Neuronal stem cell (in vitro differentiated cells): ENCODE measurements at regions not wholly inside any gene's neighbourhood (a gene's known extent, or its start where the extent isn't known, plus 50 kb on each side); places are given as distances from the start of the nearest gene placed in this dataset.

Experiments used
- DNase-seq: peaks from one replicate; pipeline ENCODE4 v3.0.0-alpha.2; 2013; ENCODE audit warnings: low spot score
- H2AFZ ChIP-seq: one replicate; pipeline ENCODE4 v1.6.1; 2013; ENCODE audit warnings: mild to moderate bottlenecking, low read length, inconsistent platforms
- H2AK5ac ChIP-seq: 2 replicates; pipeline ENCODE4 v1.6.1; 2013; ENCODE audit warnings: low read depth, mild to moderate bottlenecking, inconsistent platforms, low read length, moderate library complexity, mixed read lengths
- H2BK120ac ChIP-seq: 2 replicates; pipeline ENCODE4 v1.6.1; 2013; ENCODE audit warnings: low read depth, mild to moderate bottlenecking, inconsistent platforms, low read length, moderate library complexity, mixed read lengths
- H2BK12ac ChIP-seq: one replicate; pipeline ENCODE4 v1.6.1; 2013; ENCODE audit warnings: low read length, inconsistent platforms
- H2BK15ac ChIP-seq: 2 replicates; pipeline ENCODE4 v1.6.1; 2013; ENCODE audit warnings: mild to moderate bottlenecking, low read length, inconsistent platforms, mixed read lengths
- H2BK5ac ChIP-seq: one replicate; pipeline ENCODE4 v1.6.1; 2013; ENCODE audit warnings: inconsistent platforms, mild to moderate bottlenecking, low read length, moderate library complexity
- H3K14ac ChIP-seq: one replicate; pipeline ENCODE4 v1.6.1; 2013; ENCODE audit warnings: low read length, inconsistent platforms
- H3K18ac ChIP-seq: 2 replicates; pipeline ENCODE4 v1.6.1; 2013; ENCODE audit warnings: low read length, inconsistent platforms
- H3K23ac ChIP-seq: 2 replicates; pipeline ENCODE4 v1.6.1; 2013; ENCODE audit warnings: low read depth, mild to moderate bottlenecking, mixed read lengths, low read length, inconsistent platforms; ENCODE audit not compliant: poor library complexity
- H3K27ac ChIP-seq: replicated peaks from 3 replicates; pipeline ENCODE4 v1.5.1; 2013; ENCODE audit warnings: low read length, inconsistent platforms
- H3K27me3 ChIP-seq, 3 experiments: 2 replicates each; pipeline ENCODE4 v1.6.1; 2013; ENCODE audit warnings: low read length in 3 of 3, mild to moderate bottlenecking in 2 of 3, inconsistent platforms in 1 of 3, low read depth in 1 of 3, mixed read lengths in 1 of 3, moderate library complexity in 1 of 3; ENCODE audit not compliant: control insufficient read depth in 3 of 3, insufficient read depth in 3 of 3
- H3K36me3 ChIP-seq, 2 donors: replicated peaks in 1 of 2; 2 replicates each; pipeline ENCODE4 v1.6.1; 2013; ENCODE audit warnings: low read length in 2 of 2; ENCODE audit not compliant: control insufficient read depth in 2 of 2, insufficient read depth in 2 of 2
- H3K4ac ChIP-seq: 2 replicates; pipeline ENCODE4 v1.6.1; 2013; ENCODE audit warnings: inconsistent platforms, mild to moderate bottlenecking, low read length, moderate library complexity
- H3K4me1 ChIP-seq, 2 donors: 1 replicate in 1 of 2; 2 replicates in 1 of 2; pipeline ENCODE4 v1.6.1; 2013; ENCODE audit warnings: low read length in 2 of 2, low read depth in 1 of 2; ENCODE audit not compliant: control insufficient read depth in 2 of 2, insufficient read depth in 1 of 2
- H3K4me2 ChIP-seq: one replicate; pipeline ENCODE4 v1.6.1; 2013; ENCODE audit warnings: mild to moderate bottlenecking, low read length, inconsistent platforms; ENCODE audit not compliant: insufficient read depth, poor library complexity, severe bottlenecking
- H3K4me3 ChIP-seq, 2 donors: 2 replicates each; pipeline ENCODE4 v1.5.1; 2013; ENCODE audit warnings: low read length in 2 of 2, mild to moderate bottlenecking in 2 of 2, inconsistent platforms in 1 of 2, moderate library complexity in 1 of 2
- H3K79me1 ChIP-seq: one replicate; pipeline ENCODE4 v1.6.1; 2013; ENCODE audit warnings: low read depth, mild to moderate bottlenecking, inconsistent platforms, low read length, moderate library complexity
- H3K9ac ChIP-seq: one replicate; pipeline ENCODE4 v1.6.1; 2013; ENCODE audit warnings: mild to moderate bottlenecking, low read depth, low read length, inconsistent platforms; ENCODE audit not compliant: poor library complexity
- H3K9me3 ChIP-seq, 2 donors: replicated peaks in 1 of 2; 2 replicates each; pipeline versions ENCODE3 to v1.6.1; 2013; ENCODE audit warnings: low read length in 2 of 2, mild to moderate bottlenecking in 2 of 2, inconsistent platforms in 1 of 2, low read depth in 1 of 2, mixed read lengths in 1 of 2, moderate library complexity in 1 of 2; ENCODE audit not compliant: control insufficient read depth in 2 of 2, insufficient read depth in 1 of 2
- H4K8ac ChIP-seq: one replicate; pipeline ENCODE4 v1.6.1; 2013; ENCODE audit warnings: low read depth, mild to moderate bottlenecking, inconsistent platforms, low read length, moderate library complexity
- H4K91ac ChIP-seq: one replicate; pipeline ENCODE4 v1.6.1; 2013; ENCODE audit warnings: low read length, low read depth, mild to moderate bottlenecking, inconsistent platforms; ENCODE audit not compliant: poor library complexity
- WGBS, 2 donors: extraction: QIAGEN DNeasy Blood & Tissue Kit; methylation state at CpG; one replicate each; pipeline ENCODE4 v1.1.7; 2013; ENCODE audit warnings: missing lambda C conversion rate in 2 of 2, mixed read lengths in 1 of 2; ENCODE audit not compliant: insufficient read length in 2 of 2, insufficient replicate concordance in 1 of 2; ENCODE audit errors: extremely low coverage in 2 of 2; 5-methylcytosine and 5-hydroxymethylcytosine counted together

DNA sequence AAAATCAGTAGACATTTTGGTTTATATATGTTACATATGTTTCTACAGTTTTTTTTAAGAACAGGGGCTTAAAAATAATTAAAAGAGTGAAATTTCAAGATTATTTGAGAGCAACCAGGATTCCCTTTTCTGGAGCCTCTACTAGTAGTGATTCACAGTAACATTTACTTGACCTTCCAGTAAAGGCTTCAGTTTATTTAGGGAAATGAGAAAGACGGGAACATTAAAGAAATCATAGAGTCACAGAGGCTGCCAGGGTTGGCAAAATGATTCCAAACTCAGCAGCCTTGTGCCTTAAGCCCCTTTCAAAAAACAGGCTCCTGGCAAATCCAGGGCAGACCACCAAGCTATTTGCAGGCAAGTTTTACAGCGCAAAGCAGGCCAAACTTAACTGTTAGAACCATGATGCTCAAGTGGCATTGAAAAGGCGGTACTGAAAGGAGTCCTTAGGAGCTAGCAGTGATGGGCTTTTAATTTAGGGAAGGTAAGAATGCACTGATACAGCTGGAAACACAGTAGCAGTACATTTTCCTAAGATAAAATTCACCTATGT is 201.1 kb upstream of the ADAMTS9 start:
- no peak overlapping the region for H3K27ac ChIP-seq

DNA sequence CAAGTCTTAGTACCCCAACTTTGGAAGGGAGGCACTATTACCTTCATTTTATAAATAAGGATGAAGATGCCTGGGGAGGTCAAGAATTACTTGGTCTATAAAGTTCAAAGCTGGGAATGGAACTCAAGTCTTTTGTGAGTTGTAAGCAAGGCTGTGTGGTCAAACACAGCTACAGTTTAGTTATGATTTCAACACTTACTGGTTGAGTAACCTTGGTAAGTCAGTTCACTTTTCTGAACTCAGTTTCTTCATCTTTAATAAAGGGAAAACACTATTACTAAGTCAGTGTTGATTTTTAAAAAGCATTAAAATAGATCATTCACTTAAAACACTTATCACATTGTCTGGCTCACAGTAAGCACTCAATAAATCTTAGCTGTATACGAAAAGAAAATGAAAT is 200.4 kb upstream of the ADAMTS9 start:
- H3K23ac ChIP-seq, result no peak overlapping the region
- no peaks in the 10 kb centered on the region for H3K79me1 ChIP-seq
- no peak overlapping the region for H3K4me2 ChIP-seq
- no peaks in the 10 kb centered on the region for H3K4me1 ChIP-seq
- H3K14ac ChIP-seq, result no peak overlapping the region
- H2AK5ac ChIP-seq, result no peak overlapping the region
- H4K8ac ChIP-seq, result no peak overlapping the region
- no peaks in the 10 kb centered on the region for H3K36me3 ChIP-seq
- no peaks in the 10 kb centered on the region for H3K27me3 ChIP-seq
- no peak overlapping the region for H2BK120ac ChIP-seq
- no peak overlapping the region for H3K4ac ChIP-seq
- no CpG with 5 or more reads among the region's 1 CpG for WGBS, 2 donors
- no peak overlapping the region for H2BK5ac ChIP-seq
- no peak overlapping the region for H3K4me3 ChIP-seq
- H4K91ac ChIP-seq, result no peak overlapping the region
- no peak overlapping the region for H3K27ac ChIP-seq
- no peak overlapping the region for H3K9ac ChIP-seq
- no peak overlapping the region for H2BK12ac ChIP-seq
- no peak overlapping the region for H2BK15ac ChIP-seq
- H3K18ac ChIP-seq, result no peak overlapping the region
- H2AFZ ChIP-seq, result no peak overlapping the region
- no peaks in the 10 kb centered on the region for H3K9me3 ChIP-seq
- DNase-seq, result no peak

More for the DNA sequence above, 201.1 kb upstream of the ADAMTS9 start:
- H2BK120ac ChIP-seq, result no peak overlapping the region
- no peak overlapping the region for H3K4me3 ChIP-seq
- H2AFZ ChIP-seq, result peak overlapping the region; percentile 20
- no peak for DNase-seq
- H3K14ac ChIP-seq, result no peak overlapping the region
- no peak overlapping the region for H3K23ac ChIP-seq
- no peaks in the 10 kb centered on the region for H3K36me3 ChIP-seq
- no peak overlapping the region for H2BK12ac ChIP-seq
- H2AK5ac ChIP-seq, result no peak overlapping the region
- no peaks in the 10 kb centered on the region for H3K79me1 ChIP-seq
- no peak overlapping the region for H3K4ac ChIP-seq
- H3K18ac ChIP-seq, result no peak overlapping the region
- no peak overlapping the region for H4K91ac ChIP-seq
- WGBS, 2 donors, result no CpG with 5 or more reads among the region's 3 CpGs
- H2BK15ac ChIP-seq, result no peak overlapping the region
- H3K9ac ChIP-seq, result no peak overlapping the region
- no peak overlapping the region for H2BK5ac ChIP-seq
- no peaks in the 10 kb centered on the region for H3K4me1 ChIP-seq
- no peak overlapping the region for H3K4me2 ChIP-seq
- no peaks in the 10 kb centered on the region for H3K27me3 ChIP-seq
- H3K9me3 ChIP-seq, result no peaks in the 10 kb centered on the region
- no peak overlapping the region for H4K8ac ChIP-seq

DNA sequence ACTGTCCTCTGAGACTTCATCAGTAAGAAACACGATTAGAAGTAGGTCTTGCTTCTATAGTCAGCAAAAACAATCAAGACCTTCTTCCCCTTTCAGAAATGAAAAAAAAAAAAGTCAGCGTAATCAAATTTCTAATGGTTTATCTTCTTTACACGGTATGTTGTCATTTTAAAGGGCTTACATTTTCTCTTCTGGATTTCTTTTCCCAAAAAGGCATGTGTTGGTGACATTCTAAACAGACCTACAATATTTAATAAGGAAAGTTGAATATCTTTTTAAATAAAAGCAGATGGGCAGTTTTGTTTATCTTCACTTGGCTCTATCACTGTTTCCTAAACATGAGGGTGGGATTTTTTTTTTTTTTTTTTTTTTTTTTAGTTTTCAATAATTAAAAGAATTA is 197.3 kb upstream of the ADAMTS9 start:
- Histone ChIP-seq H3K79me1 (no peaks in the 10 kb centered on the region), H3K27me3 (no peaks in the 10 kb centered on the region), H3K18ac (no peak overlapping the region)

DNA sequence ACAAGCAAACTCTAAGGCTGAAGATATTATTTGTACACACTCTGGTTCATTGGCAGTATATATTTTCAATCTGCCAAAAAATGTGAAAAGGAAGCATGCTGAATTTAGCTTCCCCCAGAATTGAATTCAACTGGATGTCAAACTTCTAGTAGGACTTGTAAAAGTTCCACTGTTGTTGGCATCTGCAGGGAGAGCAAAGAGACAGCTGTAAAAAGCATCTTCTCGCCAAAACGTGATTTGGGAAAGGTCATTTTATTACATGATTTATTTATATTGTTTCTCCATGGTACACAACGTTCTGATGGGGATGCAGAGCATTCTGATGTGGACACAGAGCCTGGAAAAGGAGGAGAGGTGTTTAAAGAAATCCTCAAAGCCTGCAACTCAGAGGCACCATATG is 196.7 kb upstream of the ADAMTS9 start:
- H2BK120ac ChIP-seq, result no peak overlapping the region
- no peak overlapping the region for H3K4me2 ChIP-seq
- no CpG with 5 or more reads among the region's 3 CpGs for WGBS, 2 donors
- no peaks in the 10 kb centered on the region for H3K9me3 ChIP-seq
- H2BK5ac ChIP-seq, result no peak overlapping the region
- no peak overlapping the region for H2BK12ac ChIP-seq
- no peak overlapping the region for H3K9ac ChIP-seq
- H3K4me3 ChIP-seq, result no peak overlapping the region
- no peak overlapping the region for H3K27ac ChIP-seq
- H3K36me3 ChIP-seq, result no peaks in the 10 kb centered on the region
- DNase-seq, result no peak
- H3K14ac ChIP-seq, result no peak overlapping the region
- H3K27me3 ChIP-seq, result no peaks in the 10 kb centered on the region
- no peak overlapping the region for H2AFZ ChIP-seq
- no peak overlapping the region for H2AK5ac ChIP-seq
- H4K91ac ChIP-seq, result no peak overlapping the region
- H3K18ac ChIP-seq, result no peak overlapping the region
- no peak overlapping the region for H3K23ac ChIP-seq
- H4K8ac ChIP-seq, result no peak overlapping the region
- no peaks in the 10 kb centered on the region for H3K4me1 ChIP-seq
- H2BK15ac ChIP-seq, result no peak overlapping the region
- no peak overlapping the region for H3K4ac ChIP-seq
- no peaks in the 10 kb centered on the region for H3K79me1 ChIP-seq

More for the DNA sequence above, 197.3 kb upstream of the ADAMTS9 start:
- no peak overlapping the region for H2BK15ac ChIP-seq
- H2AK5ac ChIP-seq, result no peak overlapping the region
- H2BK5ac ChIP-seq, result no peak overlapping the region
- no peak overlapping the region for H3K4me2 ChIP-seq
- no peaks in the 10 kb centered on the region for H3K9me3 ChIP-seq
- no peak overlapping the region for H3K23ac ChIP-seq
- H3K4me1 ChIP-seq, result no peaks in the 10 kb centered on the region
- H3K14ac ChIP-seq, result no peak overlapping the region
- no peak overlapping the region for H3K4ac ChIP-seq
- no CpG with 5 or more reads among the region's 3 CpGs for WGBS, 2 donors
- no peak overlapping the region for H3K4me3 ChIP-seq
- no peak overlapping the region for H4K8ac ChIP-seq
- no peak for DNase-seq
- H2BK12ac ChIP-seq, result no peak overlapping the region
- no peak overlapping the region for H3K9ac ChIP-seq
- no peak overlapping the region for H4K91ac ChIP-seq
- H3K36me3 ChIP-seq, result no peaks in the 10 kb centered on the region
- no peak overlapping the region for H3K27ac ChIP-seq
- H2BK120ac ChIP-seq, result no peak overlapping the region
- no peak overlapping the region for H2AFZ ChIP-seq
